ENCODE measurements at regions not wholly inside any gene's neighbourhood (a gene's known extent, or its start where the extent isn't known, plus 50 kb on each side); places are given as distances from the start of the nearest gene placed in this dataset.

DNA sequence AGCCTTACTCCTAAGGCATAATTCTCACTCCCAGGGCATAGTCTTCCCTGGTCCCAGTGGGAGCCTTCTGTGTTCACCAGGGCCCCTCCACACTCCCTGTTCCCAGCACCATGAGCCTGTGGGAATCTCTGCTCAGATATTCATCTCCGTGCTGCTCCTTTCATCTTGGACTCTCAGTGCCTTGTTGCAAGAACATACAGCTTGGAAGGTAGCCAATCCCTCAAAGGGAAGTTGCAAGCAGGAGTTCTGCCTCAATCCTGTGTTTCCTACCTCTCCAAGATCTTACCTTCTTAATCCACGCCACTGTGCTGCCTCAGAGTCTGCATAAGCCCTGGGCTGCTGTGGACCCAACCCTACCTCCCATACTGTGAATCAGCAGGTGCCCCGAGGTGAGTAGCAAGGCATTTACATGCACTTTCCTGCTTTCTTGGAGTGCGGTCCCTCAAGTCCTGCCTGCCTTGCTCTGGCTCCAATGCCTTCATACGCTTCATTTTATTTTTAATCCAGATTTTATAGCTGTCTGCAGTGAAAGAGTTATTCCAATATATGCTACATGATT is 413.8 kb upstream of the RAB6C start:
- H4K20me1 ChIP-seq (replicated peaks; ENCODE audit: control insufficient read depth, insufficient read depth, low read length), result no peaks in the 10 kb centered on the region
- H3K79me2 ChIP-seq (ENCODE audit: control insufficient read depth, insufficient read depth, low read length), result no peaks in the 10 kb centered on the region
- no TSS peak for BruUV-seq (replicated peaks)
- intact Hi-C loops (cut with micrococcal nuclease), result no loop called here
- CTCF ChIA-PET (ENCODE audit: low intra/inter-chr PET ratio), result no interaction called here
- no peak overlapping the region for H3K9ac ChIP-seq (ENCODE audit: insufficient read depth in 1 of 2, low read depth in 2 of 2, low read length in 2 of 2)
- no peak overlapping the region for H2AFZ ChIP-seq (ENCODE audit: low read depth, low read length)
- H3K4me1 ChIP-seq (replicated peaks in 1 of 2; ENCODE audit: control insufficient read depth in 2 of 2, insufficient read depth in 2 of 2, low read length in 2 of 2), result no peaks in the 10 kb centered on the region
- no peaks in the 10 kb centered on the region for H3K27me3 ChIP-seq (ENCODE audit: control insufficient read depth in 2 of 2, insufficient read depth in 2 of 2, low read length in 2 of 2)
- H3K36me3 ChIP-seq (ENCODE audit: control insufficient read depth, insufficient read depth, low read length), result no peaks in the 10 kb centered on the region
- FAIRE-seq, result no peak
- H3K4me3 ChIP-seq, result no peak overlapping the region
- no peaks in the 10 kb centered on the region for H3K9me3 ChIP-seq (replicated peaks; ENCODE audit: control insufficient read depth, insufficient read depth, low read depth, low read length)
- no peaks in the 10 kb centered on the region for H3K9me1 ChIP-seq (ENCODE audit: control insufficient read depth, insufficient read depth, low read length)
- DNase-seq (ENCODE audit: extremely low read depth in 1 of 4, low spot score in 3 of 4), result no peak
- POLR2A ChIA-PET, result interaction anchor here (0.6 kb wide), 1 partner anchor 10 kb away, joined by 4 read pairs; no protein-coding TSS in a partner anchor
- 0% methylated on average over 5 of the region's 5 CpGs for WGBS (ENCODE audit: insufficient coverage, low coverage, missing lambda C conversion rate)
- in situ Hi-C loops (cut with MboI), result no loop called here
- H3K27ac ChIP-seq (ENCODE audit: extremely low read depth, low read depth, low read length), result no peak overlapping the region
- no peak overlapping the region for H3K4me2 ChIP-seq (ENCODE audit: insufficient read depth, low read length)
- TF ChIP-seq, protein P1, sequence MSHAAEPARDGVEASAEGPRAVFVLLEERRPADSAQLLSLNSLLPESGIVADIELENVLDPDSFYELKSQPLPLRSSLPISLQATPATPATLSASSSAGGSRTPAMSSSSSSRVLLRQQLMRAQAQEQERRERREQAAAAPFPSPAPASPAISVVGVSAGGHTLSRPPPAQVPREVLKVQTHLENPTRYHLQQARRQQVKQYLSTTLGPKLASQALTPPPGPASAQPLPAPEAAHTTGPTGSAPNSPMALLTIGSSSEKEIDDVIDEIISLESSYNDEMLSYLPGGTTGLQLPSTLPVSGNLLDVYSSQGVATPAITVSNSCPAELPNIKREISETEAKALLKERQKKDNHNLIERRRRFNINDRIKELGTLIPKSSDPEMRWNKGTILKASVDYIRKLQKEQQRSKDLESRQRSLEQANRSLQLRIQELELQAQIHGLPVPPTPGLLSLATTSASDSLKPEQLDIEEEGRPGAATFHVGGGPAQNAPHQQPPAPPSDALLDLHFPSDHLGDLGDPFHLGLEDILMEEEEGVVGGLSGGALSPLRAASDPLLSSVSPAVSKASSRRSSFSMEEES (CRISPR knock-in tag; IDR thresholded peaks at IDR 0.05), result no peak
- TF ChIP-seq, protein P2, sequence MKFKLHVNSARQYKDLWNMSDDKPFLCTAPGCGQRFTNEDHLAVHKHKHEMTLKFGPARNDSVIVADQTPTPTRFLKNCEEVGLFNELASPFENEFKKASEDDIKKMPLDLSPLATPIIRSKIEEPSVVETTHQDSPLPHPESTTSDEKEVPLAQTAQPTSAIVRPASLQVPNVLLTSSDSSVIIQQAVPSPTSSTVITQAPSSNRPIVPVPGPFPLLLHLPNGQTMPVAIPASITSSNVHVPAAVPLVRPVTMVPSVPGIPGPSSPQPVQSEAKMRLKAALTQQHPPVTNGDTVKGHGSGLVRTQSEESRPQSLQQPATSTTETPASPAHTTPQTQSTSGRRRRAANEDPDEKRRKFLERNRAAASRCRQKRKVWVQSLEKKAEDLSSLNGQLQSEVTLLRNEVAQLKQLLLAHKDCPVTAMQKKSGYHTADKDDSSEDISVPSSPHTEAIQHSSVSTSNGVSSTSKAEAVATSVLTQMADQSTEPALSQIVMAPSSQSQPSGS (CRISPR knock-in tag; IDR thresholded peaks at IDR 0.05), result no peak
- no peak for TF ChIP-seq ZNF445 (CRISPR knock-in tag; IDR thresholded peaks at IDR 0.05; ENCODE audit: low read depth)
- no peak for ATAC-seq
